ENCODE measurements at regions not wholly inside any gene's neighbourhood (a gene's known extent, or its start where the extent isn't known, plus 50 kb on each side); places are given as distances from the start of the nearest gene placed in this dataset.

DNA sequence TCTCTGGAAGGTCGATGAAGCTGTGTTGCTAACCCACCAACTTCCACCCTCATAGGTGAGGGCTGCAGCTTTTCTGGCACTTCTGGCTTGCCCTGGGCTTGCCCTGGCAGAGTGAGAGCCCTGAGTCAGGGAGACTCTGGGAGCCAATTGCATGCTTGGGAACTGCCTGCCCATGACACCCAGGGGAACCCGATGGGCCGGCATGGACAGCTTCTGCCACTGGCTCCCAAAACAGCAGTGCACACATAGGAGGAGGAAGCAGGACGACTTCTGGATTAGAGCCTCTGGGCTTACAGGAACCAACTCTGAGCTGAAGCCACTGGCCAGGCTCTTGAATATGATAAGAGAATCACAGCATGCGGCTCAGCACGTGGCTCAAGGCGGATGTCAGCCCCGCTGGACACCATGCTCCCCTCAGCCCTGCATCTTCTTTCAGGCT lies 135.2 kb upstream of the UNC5B start:
- H3K9me2 ChIP-seq (ENCODE audit: low read depth, low read length) = no peaks in the 10 kb centered on the region
- no peaks in the 10 kb centered on the region for H4K20me1 ChIP-seq (ENCODE audit: insufficient read depth, low read length)
- no peaks in the 10 kb centered on the region for H3F3A ChIP-seq (ENCODE audit: insufficient read depth, low read length)
- H3K4me3 ChIP-seq (ENCODE audit: low read depth, low read length, poor library complexity, severe bottlenecking) = no peak overlapping the region
- H3K36me3 ChIP-seq (ENCODE audit: insufficient read depth, low read length) = no peaks in the 10 kb centered on the region
- no peak overlapping the region for H3K27ac ChIP-seq (ENCODE audit: low read depth, low read length, poor library complexity, severe bottlenecking)
- no peaks in the 10 kb centered on the region for H3K9me3 ChIP-seq (ENCODE audit: low read length)
- H3K4me2 ChIP-seq (ENCODE audit: low read length) = no peak overlapping the region
- H3K9ac ChIP-seq (ENCODE audit: low read length) = no peak overlapping the region
- H3K4me1 ChIP-seq (ENCODE audit: insufficient read depth, low read length, severe bottlenecking) = no peaks in the 10 kb centered on the region
- H3K79me2 ChIP-seq (ENCODE audit: insufficient read depth, low read length) = no peaks in the 10 kb centered on the region
- TF ChIP-seq CTCF (IDR thresholded peaks at IDR 0.05; ENCODE audit: low read length) (no peak), EZH2 (IDR thresholded peaks at IDR 0.05; ENCODE audit: borderline replicate concordance, low read length) (no peak)
- peaks cover 5% of the 10 kb centered on the region; the same call in 1 of the 2 replicates for H3K27me3 ChIP-seq (ENCODE audit: insufficient read depth, low read length)
- no peak overlapping the region for H2AFZ ChIP-seq (ENCODE audit: low read length)

- H3K27ac ChIP-seq (ENCODE audit: low read depth, low read length, poor library complexity, severe bottlenecking) = no peak overlapping the region
- no peak overlapping the region for H3K4me3 ChIP-seq (ENCODE audit: low read depth, low read length, poor library complexity, severe bottlenecking)
- H3K9me2 ChIP-seq (ENCODE audit: low read depth, low read length) = no peaks in the 10 kb centered on the region
- H3K4me2 ChIP-seq (ENCODE audit: low read length) = no peak overlapping the region
- no peak overlapping the region for H2AFZ ChIP-seq (ENCODE audit: low read length)
- H3F3A ChIP-seq (ENCODE audit: insufficient read depth, low read length) = no peaks in the 10 kb centered on the region
- no peaks in the 10 kb centered on the region for H4K20me1 ChIP-seq (ENCODE audit: insufficient read depth, low read length)
- no peak for TF ChIP-seq CTCF (IDR thresholded peaks at IDR 0.05; ENCODE audit: low read length)
- no peak for TF ChIP-seq EZH2 (IDR thresholded peaks at IDR 0.05; ENCODE audit: borderline replicate concordance, low read length)
- H3K27me3 ChIP-seq (ENCODE audit: insufficient read depth, low read length) = 0 out of 2 replicates have a peak, but pooled peaks cover under 1% of the 10 kb centered on the region
- H3K9me3 ChIP-seq (ENCODE audit: low read length) = no peaks in the 10 kb centered on the region
- no peaks in the 10 kb centered on the region for H3K36me3 ChIP-seq (ENCODE audit: insufficient read depth, low read length)
- no peaks in the 10 kb centered on the region for H3K4me1 ChIP-seq (ENCODE audit: insufficient read depth, low read length, severe bottlenecking)
- H3K9ac ChIP-seq (ENCODE audit: low read length) = no peak overlapping the region
- no peaks in the 10 kb centered on the region for H3K79me2 ChIP-seq (ENCODE audit: insufficient read depth, low read length)
These were observed 134.4 kb upstream of the UNC5B start for GRCh38 chr10:71077796-71078453.

DNA sequence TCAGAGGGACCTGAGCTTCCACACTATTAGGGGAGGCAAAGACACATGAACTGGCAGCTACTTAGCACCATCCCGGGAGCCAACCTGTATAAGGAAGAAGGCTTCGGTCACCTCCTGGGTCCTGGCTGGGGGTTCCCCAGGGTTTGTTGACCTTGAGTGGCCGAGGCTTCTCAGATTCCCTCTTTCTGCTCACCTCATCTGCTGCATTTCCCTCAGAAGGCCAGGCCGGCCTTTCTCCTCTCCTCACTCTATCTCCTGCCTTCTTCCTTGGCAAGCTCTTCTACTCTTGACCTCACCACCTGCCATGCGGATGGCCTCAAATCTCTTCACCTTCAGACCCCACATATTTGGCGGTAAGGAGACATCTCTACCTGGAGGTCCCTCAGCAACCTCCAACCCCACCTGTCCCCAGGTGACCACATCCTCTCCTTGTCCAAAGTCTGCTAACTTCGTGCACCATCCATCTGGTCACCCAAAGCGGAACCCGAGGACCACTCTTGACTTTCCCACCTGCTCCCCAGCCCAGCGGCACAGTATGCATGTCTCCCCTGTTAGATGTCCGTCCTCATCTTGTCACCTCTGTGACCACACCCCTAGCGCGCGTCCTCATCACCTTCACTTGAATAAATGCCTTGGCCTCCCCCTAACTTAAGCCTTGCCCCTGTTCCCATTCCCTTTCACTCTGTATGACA lies 133.8 kb upstream of the UNC5B start:
- Histone ChIP-seq H2AFZ (ENCODE audit: low read length) (no peak overlapping the region), H3K79me2 (ENCODE audit: insufficient read depth, low read length) (no peaks in the 10 kb centered on the region), H3K4me1 (ENCODE audit: insufficient read depth, low read length, severe bottlenecking) (no peaks in the 10 kb centered on the region), H3K36me3 (ENCODE audit: insufficient read depth, low read length) (no peaks in the 10 kb centered on the region), H3K27ac (ENCODE audit: low read depth, low read length, poor library complexity, severe bottlenecking) (no peak overlapping the region), H3K9ac (ENCODE audit: low read length) (no peak overlapping the region), H3K9me2 (ENCODE audit: low read depth, low read length) (no peaks in the 10 kb centered on the region), H3K4me3 (ENCODE audit: low read depth, low read length, poor library complexity, severe bottlenecking) (no peak overlapping the region), H3K27me3 (ENCODE audit: insufficient read depth, low read length) (no peaks in the 10 kb centered on the region), H3K4me2 (ENCODE audit: low read length) (no peak overlapping the region), H3F3A (ENCODE audit: insufficient read depth, low read length) (no peaks in the 10 kb centered on the region), H4K20me1 (ENCODE audit: insufficient read depth, low read length) (no peaks in the 10 kb centered on the region), H3K9me3 (ENCODE audit: low read length) (no peaks in the 10 kb centered on the region)
- no peak for TF ChIP-seq CTCF (IDR thresholded peaks at IDR 0.05; ENCODE audit: low read length)
- TF ChIP-seq EZH2 (IDR thresholded peaks at IDR 0.05; ENCODE audit: borderline replicate concordance, low read length) = no peak
